Chondrocyte (in vitro differentiated cells): ENCODE measurements at regions not wholly inside any gene's neighbourhood (a gene's known extent, or its start where the extent isn't known, plus 50 kb on each side); places are given as distances from the start of the nearest gene placed in this dataset.
A peak's percentile ranks its signal among the peaks of the same experiment; 100 is the strongest.
"Not testable (repeated sequence)": the region's sequence is repeated elsewhere in the genome, so short reads cannot be mapped to it uniquely, and the experiment has no call there.

Experiments
- DNase-seq: peaks from one replicate; pipeline ENCODE4 v3.0.0; 2021; ENCODE audit warnings: mixed read lengths, low spot score
- H3K27ac Mint-ChIP-seq: one replicate; pipeline ENCODE4 v1.8.0; 2021; ENCODE audit warnings: mild to moderate bottlenecking, moderate library complexity, mixed read lengths; ENCODE audit not compliant: unreplicated experiment
- H3K27me3 Mint-ChIP-seq: 2 replicates; pipeline ENCODE4 v1.8.0; 2021; ENCODE audit warnings: low read depth, mixed read lengths
- H3K36me3 Mint-ChIP-seq: 2 replicates; pipeline ENCODE4 v1.8.0; 2021; ENCODE audit warnings: low read depth, mixed read lengths
- H3K4me1 Mint-ChIP-seq: 2 replicates; pipeline ENCODE4 v1.8.0; 2021; ENCODE audit warnings: low read depth, mild to moderate bottlenecking, mixed read lengths
- H3K4me3 Mint-ChIP-seq: one replicate; pipeline ENCODE4 v1.8.0; 2021; ENCODE audit warnings: mild to moderate bottlenecking, moderate library complexity, mixed read lengths; ENCODE audit not compliant: unreplicated experiment
- H3K9me3 Mint-ChIP-seq: 2 replicates; pipeline ENCODE4 v1.8.0; 2021; ENCODE audit warnings: low read depth, mixed read lengths
- TF ChIP-seq, protein P1 (sequence below): fragments of 200-600 bp; sonication (generic); IDR thresholded peaks from 2 replicates; pipeline ENCODE4 v1.5.0; 2021; ENCODE audit warnings: antibody characterized with exemption, mild to moderate bottlenecking, moderate library complexity

DNA sequence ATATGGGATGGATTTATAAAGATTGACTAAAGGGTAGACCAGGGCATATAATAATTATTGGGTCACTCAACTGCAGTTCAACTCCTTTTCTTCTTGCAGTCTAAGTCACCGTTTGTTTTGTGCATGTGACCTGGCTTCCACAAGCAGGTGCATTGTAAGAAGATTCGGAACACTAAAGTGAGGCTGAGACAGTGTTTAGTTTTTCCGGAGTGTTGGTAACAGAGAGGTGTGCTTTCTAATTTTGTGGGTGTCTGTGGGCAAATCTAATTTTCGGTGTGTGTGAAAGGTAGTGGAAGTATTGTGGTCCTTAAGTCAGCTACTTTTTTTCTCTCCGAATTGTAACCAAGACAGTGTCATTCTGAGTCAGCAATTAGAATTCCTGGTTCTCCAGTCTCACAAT lies 184.5 kb downstream of the CDH19 start:
- Mint-ChIP-seq H3K9me3 (no peaks in the 10 kb centered on the region), H3K36me3 (no peaks in the 10 kb centered on the region), H3K4me3 (no peak overlapping the region), H3K4me1 (no peaks in the 10 kb centered on the region), H3K27me3 (peaks cover 4% of the 10 kb centered on the region), H3K27ac (no peak overlapping the region)
- TF ChIP-seq, protein P1, sequence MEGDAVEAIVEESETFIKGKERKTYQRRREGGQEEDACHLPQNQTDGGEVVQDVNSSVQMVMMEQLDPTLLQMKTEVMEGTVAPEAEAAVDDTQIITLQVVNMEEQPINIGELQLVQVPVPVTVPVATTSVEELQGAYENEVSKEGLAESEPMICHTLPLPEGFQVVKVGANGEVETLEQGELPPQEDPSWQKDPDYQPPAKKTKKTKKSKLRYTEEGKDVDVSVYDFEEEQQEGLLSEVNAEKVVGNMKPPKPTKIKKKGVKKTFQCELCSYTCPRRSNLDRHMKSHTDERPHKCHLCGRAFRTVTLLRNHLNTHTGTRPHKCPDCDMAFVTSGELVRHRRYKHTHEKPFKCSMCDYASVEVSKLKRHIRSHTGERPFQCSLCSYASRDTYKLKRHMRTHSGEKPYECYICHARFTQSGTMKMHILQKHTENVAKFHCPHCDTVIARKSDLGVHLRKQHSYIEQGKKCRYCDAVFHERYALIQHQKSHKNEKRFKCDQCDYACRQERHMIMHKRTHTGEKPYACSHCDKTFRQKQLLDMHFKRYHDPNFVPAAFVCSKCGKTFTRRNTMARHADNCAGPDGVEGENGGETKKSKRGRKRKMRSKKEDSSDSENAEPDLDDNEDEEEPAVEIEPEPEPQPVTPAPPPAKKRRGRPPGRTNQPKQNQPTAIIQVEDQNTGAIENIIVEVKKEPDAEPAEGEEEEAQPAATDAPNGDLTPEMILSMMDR, result no peak
- DNase-seq, result no peak

DNA sequence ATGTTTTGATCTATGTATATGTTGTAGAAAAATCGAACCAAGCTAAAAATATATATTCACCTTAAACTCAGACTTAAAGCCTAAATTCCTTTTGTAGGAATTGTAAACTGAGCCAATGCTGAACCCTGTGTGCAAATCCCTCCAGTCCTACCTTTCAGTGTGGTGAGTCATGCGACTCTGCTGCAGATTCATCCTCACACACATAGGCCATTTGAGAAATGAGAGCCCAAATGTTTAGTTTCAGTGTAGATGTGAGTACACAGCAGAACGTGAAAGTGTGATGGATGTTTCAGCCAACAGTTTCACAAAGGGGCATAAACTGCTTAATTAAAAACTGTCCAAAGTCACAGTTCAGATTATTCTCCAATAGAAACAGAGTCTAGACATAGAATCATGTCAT lies 193.2 kb downstream of the CDH19 start:
- no peak overlapping the region for H3K27ac Mint-ChIP-seq
- DNase-seq, result no peak
- TF ChIP-seq, protein P1, result no peak
- no peaks in the 10 kb centered on the region for H3K27me3 Mint-ChIP-seq
- H3K4me1 Mint-ChIP-seq, result no peaks in the 10 kb centered on the region
- no peak overlapping the region for H3K4me3 Mint-ChIP-seq
- H3K9me3 Mint-ChIP-seq, result peaks cover 2% of the 10 kb centered on the region
- H3K36me3 Mint-ChIP-seq, result no peaks in the 10 kb centered on the region

DNA sequence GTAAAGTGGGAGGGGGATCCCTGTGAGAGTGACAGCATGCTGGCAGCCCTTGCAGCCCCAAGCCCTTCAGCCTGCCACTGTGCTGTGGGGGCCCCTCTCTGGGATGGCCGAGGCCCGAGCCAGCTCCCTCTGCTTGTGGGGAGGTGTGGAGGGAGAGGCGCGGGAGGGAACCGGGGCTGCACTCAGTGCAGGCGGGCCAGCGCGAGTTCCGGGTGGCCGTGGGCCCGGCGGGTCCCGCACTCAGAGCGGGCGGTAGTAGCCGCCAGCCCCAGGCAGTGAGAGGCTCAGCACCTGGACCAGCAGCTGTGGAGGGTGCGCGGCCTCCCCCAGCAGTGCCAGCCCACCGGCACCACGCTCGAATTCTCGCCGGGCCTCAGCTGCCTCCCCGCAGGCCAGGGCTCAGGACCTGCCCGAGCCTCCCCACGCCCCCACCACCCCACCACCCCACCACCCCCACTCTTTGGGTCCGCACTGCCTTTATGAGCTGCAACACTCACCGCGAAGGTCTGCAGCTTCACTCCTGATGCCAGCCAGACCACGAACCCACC lies 208.1 kb downstream of the CDH19 start:
- TF ChIP-seq, protein P1, result no peak
- H3K36me3 Mint-ChIP-seq, result no peaks in the 10 kb centered on the region
- DNase-seq, result peak; percentile 78
- H3K27ac Mint-ChIP-seq, result no peak overlapping the region
- no peaks in the 10 kb centered on the region for H3K27me3 Mint-ChIP-seq
- no peak overlapping the region for H3K4me3 Mint-ChIP-seq
- peaks cover 13% of the 10 kb centered on the region for H3K9me3 Mint-ChIP-seq
- H3K4me1 Mint-ChIP-seq, result no peaks in the 10 kb centered on the region

DNA sequence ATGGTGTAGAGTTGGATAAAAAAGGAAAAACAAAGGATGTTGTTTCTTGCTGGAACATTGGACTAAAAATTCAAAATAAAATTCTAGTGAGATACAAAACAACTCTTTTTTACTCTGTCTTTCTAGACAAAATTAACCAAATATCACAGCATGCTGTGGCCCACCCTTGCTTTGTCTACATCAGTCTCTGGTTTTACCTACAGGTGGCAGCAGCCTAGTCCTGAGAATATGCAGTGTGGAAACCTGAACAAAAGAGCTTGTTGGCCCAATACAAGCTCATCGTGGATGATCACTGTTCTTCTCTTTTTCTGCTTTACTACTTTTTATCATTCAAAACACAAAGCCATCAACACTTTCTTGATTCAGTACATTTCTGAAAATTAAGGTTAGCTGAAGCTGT lies 210.4 kb downstream of the CDH19 start:
- H3K9me3 Mint-ChIP-seq, result peaks cover 21% of the 10 kb centered on the region
- TF ChIP-seq, protein P1, result no peak

DNA sequence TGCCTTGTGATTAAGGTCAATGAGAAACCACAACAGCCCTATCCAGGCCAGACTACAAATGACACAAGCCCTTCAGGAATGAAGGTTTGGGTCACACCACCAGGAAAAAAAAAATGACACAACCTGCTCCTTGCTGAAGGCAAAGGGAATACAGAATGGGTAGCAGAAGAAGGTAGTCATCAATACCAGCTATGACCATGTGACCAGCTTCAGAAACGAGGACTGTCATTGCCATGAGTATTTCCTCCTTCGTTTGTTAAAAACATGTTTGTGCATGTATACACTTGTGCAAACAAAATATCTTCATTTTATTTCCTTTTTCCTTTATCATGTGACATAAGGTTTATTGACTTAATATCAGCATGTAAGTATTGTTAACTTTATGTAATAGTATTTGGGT lies 226.6 kb downstream of the CDH19 start:
- H3K36me3 Mint-ChIP-seq, result no peaks in the 10 kb centered on the region
- H3K27me3 Mint-ChIP-seq, result no peaks in the 10 kb centered on the region
- peaks cover 27% of the 10 kb centered on the region for H3K9me3 Mint-ChIP-seq
- no peak for DNase-seq
- H3K27ac Mint-ChIP-seq, result no peak overlapping the region
- TF ChIP-seq, protein P1, result no peak
- no peaks in the 10 kb centered on the region for H3K4me1 Mint-ChIP-seq
- no peak overlapping the region for H3K4me3 Mint-ChIP-seq

More for the DNA sequence above, 210.4 kb downstream of the CDH19 start:
- Mint-ChIP-seq H3K27me3 (no peaks in the 10 kb centered on the region), H3K4me1 (no peaks in the 10 kb centered on the region), H3K4me3 (no peak overlapping the region), H3K36me3 (no peaks in the 10 kb centered on the region), H3K27ac (no peak overlapping the region)
- DNase-seq, result no peak

DNA sequence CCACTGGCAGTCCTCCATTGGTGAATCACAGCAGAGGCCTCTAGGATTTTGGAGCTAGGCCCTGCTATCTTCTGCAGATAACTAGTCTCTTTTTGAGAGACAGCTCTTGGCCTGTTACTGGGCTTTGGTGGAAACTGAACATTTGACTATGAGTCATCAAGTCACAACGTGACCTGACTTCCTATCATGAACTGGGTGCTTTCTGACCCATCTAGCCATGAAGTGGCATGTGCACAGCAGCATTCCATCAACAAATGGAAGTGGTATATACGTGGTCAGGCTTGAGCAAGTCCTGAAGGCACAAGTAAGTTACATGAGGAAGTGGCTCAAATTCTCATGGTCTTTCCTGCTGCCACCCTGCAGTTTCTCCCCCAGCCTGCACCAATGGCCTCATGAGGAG lies 228.5 kb downstream of the CDH19 start:
- not testable (repeated sequence) for H3K27me3 Mint-ChIP-seq, H3K4me1 Mint-ChIP-seq, H3K27ac Mint-ChIP-seq, H3K36me3 Mint-ChIP-seq, DNase-seq, H3K4me3 Mint-ChIP-seq
- H3K9me3 Mint-ChIP-seq, result peaks cover 29% of the 10 kb centered on the region
